ELR (cell line): ENCODE measurements at regions not wholly inside any gene's neighbourhood (a gene's known extent, or its start where the extent isn't known, plus 50 kb on each side); places are given as distances from the start of the nearest gene placed in this dataset.

Source experiments
- DNase-seq: peaks from one replicate; pipeline ENCODE4 v3.0.0-alpha.2; 2015; ENCODE audit warnings: low read depth

DNA sequence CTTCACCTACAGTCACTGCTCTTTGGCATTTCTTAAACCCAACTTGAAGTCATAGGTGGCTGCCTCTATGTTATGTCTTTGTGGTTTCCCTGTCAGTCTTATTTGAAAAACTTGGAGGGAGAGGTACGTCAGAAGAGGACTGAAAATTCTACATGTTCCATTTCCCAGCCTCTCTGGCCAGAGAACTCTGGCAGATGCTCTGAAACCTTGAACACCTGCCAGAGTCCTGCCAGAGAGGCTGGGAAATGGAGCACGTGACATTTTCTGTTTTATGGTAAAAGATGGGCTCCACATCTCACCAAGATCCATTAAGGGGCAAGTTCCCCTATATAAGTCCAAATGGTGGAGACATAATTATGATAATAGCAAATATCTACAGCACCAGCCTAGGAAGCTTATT lies 99.5 kb downstream of the MAFB start:
- DNase-seq, result no peak

GRCh38 chr20:40588891-40589290 lies 100.1 kb downstream of the MAFB start:
- no peak for DNase-seq

DNA sequence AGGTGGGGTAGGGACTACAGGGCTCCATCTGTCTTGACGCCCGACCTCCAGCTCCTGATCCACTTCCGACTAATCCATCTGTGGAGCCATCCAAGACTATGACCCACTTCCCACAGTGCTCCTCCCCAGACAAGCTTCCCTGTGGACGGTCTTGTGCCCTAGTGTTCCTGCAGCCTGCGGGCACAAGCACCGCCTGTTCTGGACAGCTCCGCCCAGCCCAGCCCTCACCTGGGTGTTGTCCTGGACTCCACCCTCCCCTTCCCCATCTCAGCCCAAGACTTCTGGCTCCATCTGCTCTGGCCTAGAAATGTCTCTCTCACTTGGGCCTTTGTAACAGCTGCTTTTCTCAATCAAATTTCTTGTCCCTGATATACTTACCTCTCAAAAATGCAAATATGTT lies 102.0 kb downstream of the MAFB start:
- no peak for DNase-seq

DNA sequence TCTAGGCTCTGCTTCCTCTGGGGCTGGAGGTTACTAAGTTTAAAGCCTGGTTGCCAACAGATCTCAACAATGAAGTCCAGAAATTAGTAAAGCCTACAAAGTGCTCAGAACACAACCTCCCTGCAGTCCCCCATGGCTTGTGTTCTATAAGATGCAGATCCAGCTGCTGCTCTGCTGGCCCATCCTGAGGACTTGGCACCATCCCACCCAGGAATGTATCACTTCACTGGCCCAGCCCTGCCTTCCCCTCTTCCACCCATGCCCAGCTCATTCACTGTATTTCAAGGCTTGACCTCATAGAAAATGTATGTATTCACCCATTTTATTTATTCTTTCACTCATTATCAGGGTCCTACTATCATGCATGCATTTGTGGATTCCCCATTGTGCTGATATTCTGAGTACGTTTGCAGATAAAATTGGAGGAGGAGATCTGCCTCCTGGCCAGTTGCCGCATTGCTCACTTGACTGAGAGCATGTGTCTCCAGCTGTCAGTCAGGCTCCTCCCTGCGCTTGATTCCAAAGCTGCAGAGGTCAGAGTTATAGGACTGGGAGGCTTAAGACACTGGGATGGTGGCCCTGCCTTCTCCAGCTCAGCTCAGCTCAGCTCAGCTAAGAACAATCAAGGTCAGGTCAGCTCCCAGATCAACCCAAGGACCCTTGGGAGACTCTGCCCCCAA lies 104.8 kb downstream of the MAFB start:
- DNase-seq, result no peak

GRCh38 chr20:40583636-40584035 lies 105.4 kb downstream of the MAFB start:
- no peak for DNase-seq

- DNase-seq, result no peak
Observed at GRCh38 chr20:40583205-40583604, 105.8 kb downstream of the MAFB start.

- DNase-seq, result no peak
Observed at GRCh38 chr20:40582531-40582930, 106.5 kb downstream of the MAFB start.

- DNase-seq, result no peak
Observed at GRCh38 chr20:40579701-40580100, 109.3 kb downstream of the MAFB start.

- no peak for DNase-seq
Observed at GRCh38 chr20:40578961-40579360, 110.1 kb downstream of the MAFB start.

DNA sequence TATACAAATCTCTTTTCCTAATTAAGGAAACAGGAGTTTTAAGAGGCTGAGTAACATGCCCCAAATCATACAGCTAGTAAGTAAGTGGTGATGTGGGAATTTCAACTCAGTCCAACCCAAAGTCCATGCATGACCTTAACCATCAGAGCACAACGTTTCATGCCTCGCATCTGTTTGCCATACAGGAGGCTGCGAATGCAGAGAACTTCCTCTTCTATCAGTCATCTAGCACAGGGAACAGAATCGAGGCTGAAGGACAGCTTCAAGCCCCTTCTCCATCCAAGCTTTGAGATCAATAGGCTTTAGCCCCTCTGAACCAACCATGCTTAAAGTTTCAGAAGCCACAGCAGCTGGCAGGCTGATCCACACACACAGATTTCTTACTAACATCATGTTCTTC lies 113.2 kb downstream of the MAFB start:
- DNase-seq, result no peak

DNA sequence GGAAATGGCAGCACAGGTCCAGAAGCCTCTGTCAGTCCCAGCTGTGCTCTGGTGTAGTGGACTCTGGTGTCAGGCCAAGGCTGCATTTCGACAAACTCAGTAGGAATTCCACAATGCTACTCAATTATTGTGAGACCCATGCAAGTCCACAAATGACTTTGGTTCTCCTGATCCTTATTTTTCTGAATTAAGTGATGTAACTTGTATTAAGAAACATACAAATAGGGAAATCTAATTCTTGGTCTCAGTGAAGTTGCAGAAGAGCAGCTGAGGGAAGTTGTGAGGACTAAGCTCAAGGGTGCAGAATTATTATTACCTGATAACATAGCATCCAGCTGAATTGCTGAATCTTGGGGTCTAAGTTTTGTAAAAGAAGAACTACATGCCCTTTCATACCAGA lies 116.8 kb downstream of the MAFB start:
- DNase-seq, result no peak

DNA sequence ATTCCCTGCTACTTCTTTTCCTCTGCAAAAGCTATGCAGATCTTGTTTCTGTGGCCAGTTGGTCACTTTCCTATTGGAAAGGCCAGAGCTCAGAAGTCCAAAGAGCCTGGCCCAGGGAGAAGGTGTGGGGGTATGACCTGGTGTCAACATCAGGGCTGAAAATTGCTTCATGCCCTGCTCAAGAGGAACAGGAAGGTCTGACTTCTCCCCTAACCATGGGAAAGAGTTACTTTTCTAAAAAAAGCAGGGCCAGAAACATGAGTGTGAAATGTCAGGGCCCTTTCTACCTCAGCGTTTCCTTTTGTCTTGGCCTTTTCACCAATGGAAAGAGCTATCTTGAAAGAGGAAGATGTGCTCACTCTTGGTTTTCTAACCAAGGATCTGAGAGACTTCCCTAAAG lies 117.4 kb downstream of the MAFB start:
- DNase-seq, result no peak

- DNase-seq, result no peak
Observed at GRCh38 chr20:40568200-40568599, 120.8 kb downstream of the MAFB start.

- no peak for DNase-seq
Observed at GRCh38 chr20:40565682-40566040, 123.4 kb downstream of the MAFB start.

GRCh38 chr20:40565001-40565681 lies 123.9 kb downstream of the MAFB start:
- DNase-seq, result peak; percentile 76

DNA sequence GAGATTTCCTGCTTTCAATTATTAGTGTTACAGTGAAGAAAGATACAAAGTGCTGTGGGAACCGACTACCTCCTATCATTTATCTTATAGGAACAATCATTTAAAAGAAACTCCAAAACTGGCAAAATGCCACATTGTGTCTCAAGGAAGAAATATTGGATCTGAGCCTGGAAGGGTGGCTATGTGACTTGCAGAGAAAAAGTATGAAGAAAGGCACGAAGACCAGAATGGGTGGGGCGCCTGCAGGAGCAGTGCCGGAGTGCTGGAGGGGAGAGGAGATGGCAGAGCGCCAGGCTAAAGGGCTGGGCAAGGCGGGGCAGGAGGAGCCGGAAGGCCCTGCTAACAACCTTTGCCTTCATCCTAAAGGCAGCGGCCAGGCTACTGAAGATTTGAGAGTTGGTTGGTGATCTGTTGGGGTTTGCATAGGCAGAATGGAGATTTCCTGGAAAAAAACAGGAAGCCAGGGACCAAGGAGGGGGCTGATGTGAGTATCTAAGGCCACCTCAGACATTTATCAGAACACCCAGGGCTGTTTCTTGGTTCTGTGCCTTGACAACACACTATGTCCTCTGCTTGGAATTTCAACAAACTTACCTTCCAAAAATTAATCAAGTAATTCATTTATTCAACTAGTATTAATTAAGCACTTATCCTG lies 125.6 kb downstream of the MAFB start:
- peak; percentile 26 for DNase-seq

DNA sequence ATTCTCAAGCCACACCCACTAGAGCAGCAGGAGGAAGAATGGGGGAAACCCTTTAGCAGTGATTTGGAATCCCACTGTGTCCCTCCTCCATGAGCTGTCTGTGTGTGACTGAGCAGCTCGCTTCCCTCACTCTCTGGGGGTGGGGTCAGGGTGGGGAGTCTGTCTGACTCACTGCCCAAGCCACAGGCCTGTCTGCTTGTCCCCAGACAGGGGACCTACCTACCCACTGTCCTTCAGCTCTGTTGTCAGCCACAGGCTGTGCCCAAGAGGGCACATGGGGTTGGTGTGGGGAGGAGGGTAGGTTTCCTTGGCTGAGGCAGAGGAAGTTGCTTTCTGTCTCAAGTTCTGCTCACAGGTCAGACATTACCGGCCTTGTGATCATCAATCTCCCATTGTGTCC lies 127.0 kb downstream of the MAFB start:
- DNase-seq, result peak; percentile 14

- DNase-seq, result no peak
Observed at GRCh38 chr20:40561187-40561586, 127.8 kb downstream of the MAFB start.

GRCh38 chr20:40558212-40558611 lies 130.8 kb downstream of the MAFB start:
- DNase-seq, result no peak

GRCh38 chr20:40551125-40551530 lies 137.9 kb downstream of the MAFB start:
- no peak for DNase-seq

GRCh38 chr20:40547483-40548091 lies 141.4 kb downstream of the MAFB start:
- DNase-seq, result no peak

DNA sequence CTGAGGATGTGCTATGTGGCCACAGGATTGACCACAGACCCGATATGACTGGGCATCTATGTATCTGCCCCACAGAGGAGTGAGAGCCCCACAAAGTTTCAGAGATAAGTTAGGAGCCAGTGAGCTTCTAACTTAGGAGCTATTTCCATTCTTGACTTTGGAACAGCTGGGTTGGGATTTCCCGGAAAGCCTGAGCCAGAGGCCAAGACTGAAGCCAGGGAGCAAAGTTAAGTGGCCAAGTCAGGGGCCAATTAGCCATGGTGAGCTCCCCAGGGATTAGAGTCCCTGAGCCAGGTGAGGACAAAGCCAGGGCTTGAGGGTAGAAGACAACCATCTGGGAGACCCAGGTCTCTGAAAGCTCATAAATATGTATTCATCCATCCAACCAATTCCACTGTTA lies 143.6 kb downstream of the MAFB start:
- no peak for DNase-seq

GRCh38 chr20:40542065-40542464 lies 147.0 kb downstream of the MAFB start:
- no peak for DNase-seq
